AG04449 (cell line): ENCODE measurements at regions not wholly inside any gene's neighbourhood (a gene's known extent, or its start where the extent isn't known, plus 50 kb on each side); places are given as distances from the start of the nearest gene placed in this dataset.
A peak's percentile ranks its signal among the peaks of the same experiment; 100 is the strongest.

Experiments used
- CTCF ChIA-PET: fragments of 350-600 bp; formaldehyde crosslinking; extraction: SDS; loops from one replicate; lab custom pipeline; 2021; ENCODE audit warnings: antibody characterized with exemption; lab: Yijun Ruan, JAX
- POLR2A ChIA-PET: fragments of 400-600, 350-600 bp; formaldehyde crosslinking; extraction: SDS; loops from one replicate; lab custom pipeline; 2020; ENCODE audit warnings: antibody characterized with exemption, inconsistent platforms; lab: Yijun Ruan, JAX
- DNase-seq: peaks from one replicate; pipeline ENCODE4 v3.0.0-alpha.2; 2010; ENCODE audit warnings: low read depth, low spot score
- H3K4me3 ChIP-seq: 2 replicates; pipeline ENCODE4 v1.5.1; 2011; ENCODE audit warnings: low read depth, mild to moderate bottlenecking, control low read depth, low read length
- CTCF ChIP-seq: IDR thresholded peaks from one replicate; pipeline ENCODE4 v1.5.1; 2011; ENCODE audit warnings: mild to moderate bottlenecking, moderate library complexity, low read length, control low read depth, inconsistent platforms; ENCODE audit not compliant: insufficient read depth; ENCODE audit errors: missing control alignments

GRCh38 chr22:27331526-27332281 is 469.9 kb downstream of the MN1 start:
- ChIA-PET CTCF (interaction anchor here (0.7 to 2.0 kb wide), 9 partner anchors 9 to 580 kb away, joined by 3 to 6 read pairs (median 3); no protein-coding TSS in a partner anchor), POLR2A (interaction anchor here (0.7 to 0.8 kb wide), 2 partner anchors 24 to 88 kb away, joined by 3 read pairs; no protein-coding TSS in a partner anchor)
- no peak overlapping the region for H3K4me3 ChIP-seq
- peak; percentile 68 for TF ChIP-seq CTCF
- no peak for DNase-seq

GRCh38 chr22:27335102-27335660 is 466.4 kb downstream of the MN1 start:
- ChIA-PET CTCF (interaction anchor here (1.3 kb wide), 1 partner anchor 579 kb away, joined by 3 read pairs; no protein-coding TSS in a partner anchor), POLR2A (no interaction called here)
- no peak for TF ChIP-seq CTCF
- no peak overlapping the region for H3K4me3 ChIP-seq
- DNase-seq: no peak

DNA sequence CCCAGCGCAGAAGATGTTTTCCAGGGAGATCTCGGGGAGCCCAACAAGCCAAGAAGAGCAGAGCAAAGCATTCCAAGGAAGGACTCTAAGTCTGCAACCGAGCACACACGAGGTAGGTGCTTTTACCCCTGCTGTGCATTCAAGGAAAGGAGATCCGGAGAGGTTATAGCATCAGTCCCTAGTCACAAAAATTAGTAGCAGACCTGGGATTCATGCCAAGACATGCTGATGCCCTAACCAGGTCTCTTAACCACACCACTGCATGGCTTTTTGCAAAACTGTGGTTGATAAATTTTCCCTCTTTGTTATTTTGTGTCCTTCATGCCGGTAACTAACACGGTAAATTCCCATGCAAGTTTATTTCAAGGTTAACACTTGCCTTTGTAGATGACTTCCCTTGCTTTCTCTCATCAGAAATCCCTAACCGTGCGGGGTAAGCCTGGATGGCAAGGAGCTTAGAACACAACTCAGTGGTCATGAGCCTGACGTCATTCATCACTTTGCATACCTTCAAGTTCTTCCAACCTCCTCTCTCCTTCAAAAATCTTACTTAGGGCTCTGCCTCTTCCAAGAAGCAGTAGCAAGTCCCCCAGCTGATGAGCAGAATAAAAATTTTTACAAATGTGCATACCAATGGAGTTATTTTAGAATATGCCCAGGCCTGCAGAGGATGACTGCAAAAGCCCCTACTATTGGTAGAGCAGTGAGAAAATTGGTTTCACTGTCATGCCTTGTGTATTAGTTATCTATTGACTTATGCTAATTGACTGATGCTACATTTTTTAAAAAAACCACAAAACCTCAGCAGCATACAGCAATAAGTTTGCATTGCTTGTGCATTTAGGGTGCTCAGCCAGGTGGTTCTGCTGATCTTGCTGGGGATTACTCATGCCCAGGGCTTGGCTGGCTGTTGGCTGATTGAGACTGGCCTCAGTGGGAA is 465.1 kb downstream of the MN1 start:
- CTCF ChIA-PET: no interaction called here
- TF ChIP-seq CTCF: no peak
- peak; percentile 24 for DNase-seq
- POLR2A ChIA-PET: no interaction called here
- no peak overlapping the region for H3K4me3 ChIP-seq

DNA sequence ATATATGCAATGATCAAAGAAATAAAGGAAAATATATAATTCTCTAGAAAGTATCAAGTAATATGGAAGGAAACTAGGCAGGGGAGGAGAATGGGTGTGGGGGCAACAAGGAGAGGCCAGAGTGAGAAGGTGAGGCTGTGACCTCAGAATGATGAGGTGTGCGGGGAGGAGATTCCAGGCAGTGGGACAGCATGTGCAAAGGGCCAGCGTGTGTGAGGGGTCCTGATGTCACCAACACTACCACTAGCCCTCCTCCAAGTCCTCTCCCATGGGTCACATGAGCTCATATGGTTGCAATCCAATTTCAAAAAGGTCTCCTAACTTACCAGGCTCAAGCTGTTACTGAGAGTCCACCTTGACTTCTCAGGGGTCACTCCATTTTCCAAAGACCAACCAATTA is 463.9 kb downstream of the MN1 start:
- H3K4me3 ChIP-seq: no peak overlapping the region
- TF ChIP-seq CTCF: no peak
- ChIA-PET POLR2A (no interaction called here), CTCF (no interaction called here)
- no peak for DNase-seq

DNA sequence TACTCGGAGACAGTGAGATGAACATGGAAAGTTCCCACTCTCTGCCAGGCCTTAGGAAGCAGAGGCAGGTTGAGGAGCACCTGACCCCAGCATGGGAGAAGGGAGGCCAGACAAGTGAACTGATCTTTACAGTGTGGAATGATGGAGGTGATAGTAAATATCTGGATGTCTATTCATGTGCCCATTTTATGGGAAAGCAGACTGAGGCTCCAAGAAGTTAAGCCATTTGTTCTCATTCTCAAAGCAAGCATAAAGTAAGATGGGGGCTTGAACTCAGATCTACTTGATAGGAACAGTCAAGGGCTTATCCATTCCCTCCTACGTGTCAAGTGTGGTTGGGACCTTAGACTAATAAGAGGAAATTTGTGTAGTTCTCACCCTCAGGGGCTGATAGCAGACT is 461.5 kb downstream of the MN1 start:
- POLR2A ChIA-PET: no interaction called here
- no peak for TF ChIP-seq CTCF
- CTCF ChIA-PET: no interaction called here

More for the DNA sequence above, 461.5 kb downstream of the MN1 start:
- DNase-seq: no peak
- no peak overlapping the region for H3K4me3 ChIP-seq
